Kidney epithelial cell (primary cell): ENCODE measurements at regions not wholly inside any gene's neighbourhood (a gene's known extent, or its start where the extent isn't known, plus 50 kb on each side); places are given as distances from the start of the nearest gene placed in this dataset.

Experiments
- DNase-seq: peaks from one replicate; pipeline ENCODE4 v3.0.0-alpha.2; 2010; ENCODE audit warnings: low read depth
- H3K27me3 ChIP-seq: 2 replicates; pipeline ENCODE4 v1.6.0; 2011; ENCODE audit warnings: low read length; ENCODE audit not compliant: control insufficient read depth, insufficient read depth
- H3K36me3 ChIP-seq: 2 replicates; pipeline ENCODE4 v1.5.1; 2011; ENCODE audit warnings: low read length; ENCODE audit not compliant: control insufficient read depth, insufficient read depth
- H3K4me3 ChIP-seq: 2 replicates; pipeline ENCODE4 v1.5.1; 2011; ENCODE audit warnings: low read depth, mild to moderate bottlenecking, control low read depth, low read length
- CTCF ChIP-seq: IDR thresholded peaks from 2 replicates; pipeline ENCODE4 v1.5.1; 2011; ENCODE audit warnings: mild to moderate bottlenecking, moderate library complexity, low read length, control low read depth, inconsistent platforms; ENCODE audit not compliant: insufficient read depth, poor library complexity, severe bottlenecking

DNA sequence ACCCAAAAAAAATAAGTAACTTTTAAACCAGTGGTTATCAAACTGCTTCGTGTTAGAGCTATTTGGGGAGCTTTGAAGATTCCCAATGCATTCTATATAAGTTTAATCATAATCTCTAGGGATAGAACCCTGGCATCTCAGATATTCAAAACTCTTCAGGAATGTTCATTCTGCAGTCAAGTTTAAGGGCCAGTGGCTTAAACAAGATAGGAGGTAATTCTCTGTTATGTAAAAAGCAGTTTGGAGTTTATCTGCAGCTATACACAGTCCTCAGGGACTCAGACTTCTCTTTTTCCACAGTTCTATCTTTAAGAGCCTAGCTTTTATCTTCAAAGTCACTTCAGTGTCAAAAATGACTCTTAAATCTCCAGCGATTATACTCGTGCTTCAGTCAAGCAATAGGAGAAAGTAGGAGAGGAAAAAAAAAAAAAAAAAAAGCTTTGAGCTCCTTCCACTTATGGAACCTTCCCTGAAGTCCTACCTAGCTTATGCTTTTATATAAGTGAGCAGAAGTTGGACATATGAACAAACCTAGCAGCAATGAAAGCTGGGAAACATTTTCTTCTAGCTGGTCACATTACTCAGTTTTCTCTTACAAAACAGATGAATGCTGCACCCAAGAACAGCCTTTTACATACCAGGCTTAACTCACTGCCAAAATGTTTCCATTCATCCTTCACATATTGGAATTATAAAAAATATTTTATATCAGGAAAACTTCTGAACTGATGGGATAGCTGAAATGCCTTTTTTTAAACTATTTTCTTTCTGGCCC lies 302.8 kb downstream of the FSCB start:
- no peak for TF ChIP-seq CTCF
- Histone ChIP-seq H3K27me3 (no peaks in the 10 kb centered on the region), H3K36me3 (no peaks in the 10 kb centered on the region), H3K4me3 (no peak overlapping the region)
- DNase-seq: no peak

DNA sequence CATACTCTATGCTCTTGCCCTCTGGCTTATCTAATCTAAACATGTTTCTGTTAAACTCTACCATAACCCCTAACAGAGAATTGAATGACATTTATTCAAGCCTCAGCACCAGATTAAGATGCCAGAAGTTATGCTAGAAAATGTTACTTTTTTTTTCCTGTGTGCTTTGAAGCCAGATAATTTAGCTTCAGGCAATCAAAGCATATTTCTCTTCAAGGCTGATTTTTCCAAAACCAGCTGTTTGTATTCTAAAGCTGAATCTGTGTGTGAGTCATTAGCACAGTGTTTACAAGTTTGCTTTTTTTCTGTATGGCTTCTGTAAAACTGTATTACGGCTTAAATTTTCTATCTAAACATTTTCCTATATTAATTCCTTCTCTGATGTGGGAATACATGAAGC lies 326.1 kb downstream of the FSCB start:
- Histone ChIP-seq H3K4me3 (no peak overlapping the region), H3K36me3 (no peaks in the 10 kb centered on the region), H3K27me3 (no peaks in the 10 kb centered on the region)
- no peak for DNase-seq
- TF ChIP-seq CTCF: no peak

- DNase-seq: no peak
- Histone ChIP-seq H3K36me3 (no peaks in the 10 kb centered on the region), H3K4me3 (no peak overlapping the region), H3K27me3 (no peaks in the 10 kb centered on the region)
- no peak for TF ChIP-seq CTCF
These were observed 336.5 kb downstream of the FSCB start for GRCh38 chr14:44170556-44170955.

GRCh38 chr14:44170101-44170500 lies 337.0 kb downstream of the FSCB start:
- Histone ChIP-seq H3K27me3 (no peaks in the 10 kb centered on the region), H3K36me3 (no peaks in the 10 kb centered on the region), H3K4me3 (no peak overlapping the region)
- TF ChIP-seq CTCF: no peak
- DNase-seq: no peak

DNA sequence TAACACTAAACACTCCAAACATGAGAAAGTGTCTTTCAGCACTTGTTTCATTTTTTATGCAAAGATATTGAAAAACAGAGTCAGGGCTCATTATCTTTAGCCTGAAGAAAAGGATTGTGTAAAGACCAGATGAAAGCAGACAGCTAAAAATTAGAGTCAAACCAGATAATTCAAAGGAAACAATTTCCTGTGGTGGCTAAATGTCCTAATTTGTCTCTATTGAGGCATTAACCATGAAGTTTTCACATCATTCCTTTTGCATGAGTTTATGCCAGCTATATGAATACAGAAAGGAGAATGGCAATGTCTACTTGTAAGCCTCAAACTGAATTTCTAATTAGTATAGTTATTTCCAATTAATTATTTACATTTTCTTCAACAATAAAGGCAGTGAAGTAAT lies 338.5 kb downstream of the FSCB start:
- H3K4me3 ChIP-seq: no peak overlapping the region
- no peak for TF ChIP-seq CTCF
- DNase-seq: no peak
- H3K27me3 ChIP-seq: no peaks in the 10 kb centered on the region
- H3K36me3 ChIP-seq: no peaks in the 10 kb centered on the region

DNA sequence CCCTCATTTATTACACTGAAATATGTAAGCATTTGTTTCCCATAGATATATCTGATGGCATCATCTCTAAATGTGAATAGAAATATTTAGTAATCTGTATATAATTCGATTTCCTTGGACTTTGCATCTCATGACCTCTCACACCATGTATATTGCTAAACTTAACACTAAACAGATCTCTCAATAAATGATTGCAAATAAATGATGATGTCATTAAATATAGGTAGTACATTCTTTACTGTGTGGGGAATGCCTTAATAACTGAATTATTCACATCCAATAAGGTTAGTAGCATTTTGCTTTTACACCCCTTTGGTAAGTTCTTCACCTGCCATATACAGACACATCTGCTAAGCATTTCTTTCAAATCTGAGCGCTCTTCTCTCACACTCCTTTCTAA lies 340.5 kb downstream of the FSCB start:
- no peaks in the 10 kb centered on the region for H3K36me3 ChIP-seq
- TF ChIP-seq CTCF: no peak
- no peak overlapping the region for H3K4me3 ChIP-seq
- no peaks in the 10 kb centered on the region for H3K27me3 ChIP-seq
- DNase-seq: no peak
